Transverse colon (tissue), 4 donors: ENCODE measurements at regions not wholly inside any gene's neighbourhood (a gene's known extent, or its start where the extent isn't known, plus 50 kb on each side); places are given as distances from the start of the nearest gene placed in this dataset.

Experiments
- CTCF ChIP-seq, 5 experiments: fragments of 200-600 bp in 3 of 5; fragments of 450-650 bp in 2 of 5; sonication (generic) in 3 of 5; IDR thresholded peaks; 1 replicate in 2 of 5; 2 replicates in 3 of 5; pipeline ENCODE4 v1.5.1; 2016 to 2017; ENCODE audit warnings: antibody characterized with exemption in 5 of 5, inconsistent platforms in 3 of 5, mild to moderate bottlenecking in 2 of 5, moderate library complexity in 1 of 5
- POLR2A ChIP-seq: fragments of 450-650 bp; IDR thresholded peaks from one replicate; pipeline ENCODE4 v1.6.1; 2016; ENCODE audit warnings: antibody characterized with exemption, mild to moderate bottlenecking, moderate library complexity
- POLR2AphosphoS5 ChIP-seq, 3 donors: sonication (generic); formaldehyde crosslinking; IDR thresholded peaks; one replicate each; pipeline ENCODE4 v1.6.1; 2016; ENCODE audit warnings: antibody characterized with exemption in 3 of 3

DNA sequence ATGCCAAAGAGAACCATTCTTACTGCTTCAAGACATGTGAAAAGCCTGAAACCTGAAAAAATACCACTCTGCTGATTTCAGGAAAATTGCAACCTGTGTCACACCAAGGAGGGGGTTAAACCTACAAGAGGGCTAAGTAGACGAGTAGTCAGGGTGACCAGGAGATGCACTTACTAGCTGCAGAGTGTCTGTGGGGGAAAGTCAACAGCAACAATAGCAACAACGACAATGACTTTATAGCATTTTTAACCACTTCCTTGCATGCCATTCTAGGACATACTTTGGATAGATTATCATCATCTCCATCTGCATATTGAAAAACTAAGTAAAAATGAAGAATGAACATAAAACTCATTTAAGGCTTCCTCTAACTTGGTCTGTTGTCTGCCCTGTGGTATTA lies 902.7 kb downstream of the BCL11B start:
- TF ChIP-seq CTCF (IDR thresholded peaks at IDR 0.05) (no peak), POLR2A (no peak), POLR2AphosphoS5 (IDR thresholded peaks at IDR 0.05) (no peak)
